ENCODE measurements at regions not wholly inside any gene's neighbourhood (a gene's known extent, or its start where the extent isn't known, plus 50 kb on each side); places are given as distances from the start of the nearest gene placed in this dataset.
A peak's percentile ranks its signal among the peaks of the same experiment; 100 is the strongest.

GRCh38 chr7:113717739-113718138, 201.1 kb downstream of the PPP1R3A start:
- H3K27me3 Mint-ChIP-seq (ENCODE audit: insufficient read depth, unreplicated experiment), result no peaks in the 10 kb centered on the region
- H3K4me3 Mint-ChIP-seq (ENCODE audit: unreplicated experiment), result no peak overlapping the region
- H3K27ac Mint-ChIP-seq (ENCODE audit: low read depth, unreplicated experiment), result no peak overlapping the region
- CTCF ChIA-PET, result interaction anchor here (0.6 kb wide), 1 partner anchor 22 kb away, joined by 3 read pairs; no protein-coding TSS in a partner anchor
- H3K9me3 Mint-ChIP-seq (ENCODE audit: unreplicated experiment), result no peaks in the 10 kb centered on the region
- no peak for DNase-seq (ENCODE audit: unreplicated experiment)
- TF ChIP-seq CTCF (IDR thresholded peaks at IDR 0.05; ENCODE audit: unreplicated experiment), result no peak
- POLR2A ChIA-PET, result no interaction called here
- H3K36me3 Mint-ChIP-seq (ENCODE audit: insufficient read depth, unreplicated experiment), result no peaks in the 10 kb centered on the region
- intact Hi-C loops (cut with micrococcal nuclease), result loop anchor here (10.0 kb wide), 1 partner anchor 1163 kb away; no protein-coding TSS in a partner anchor
- no TSS peak for BruUV-seq (replicated peaks)
- H3K4me1 Mint-ChIP-seq (ENCODE audit: insufficient read depth, unreplicated experiment), result no peaks in the 10 kb centered on the region

GRCh38 chr7:113715981-113716856, 202.6 kb downstream of the PPP1R3A start:
- H3K4me1 Mint-ChIP-seq (ENCODE audit: insufficient read depth, unreplicated experiment), result no peaks in the 10 kb centered on the region
- no peaks in the 10 kb centered on the region for H3K27me3 Mint-ChIP-seq (ENCODE audit: insufficient read depth, unreplicated experiment)
- CTCF ChIA-PET, result interaction anchor here (0.6 to 0.9 kb wide), 3 partner anchors 10 to 294 kb away, joined by 3 to 4 read pairs (median 3); no protein-coding TSS in a partner anchor
- no TSS peak for BruUV-seq (replicated peaks)
- POLR2A ChIA-PET, result no interaction called here
- H3K36me3 Mint-ChIP-seq (ENCODE audit: insufficient read depth, unreplicated experiment), result no peaks in the 10 kb centered on the region
- no peak overlapping the region for H3K27ac Mint-ChIP-seq (ENCODE audit: low read depth, unreplicated experiment)
- no peak for TF ChIP-seq CTCF (IDR thresholded peaks at IDR 0.05; ENCODE audit: unreplicated experiment)
- no peaks in the 10 kb centered on the region for H3K9me3 Mint-ChIP-seq (ENCODE audit: unreplicated experiment)
- intact Hi-C loops (cut with micrococcal nuclease), result loop anchor here (10.0 kb wide), 1 partner anchor 1161 kb away; no protein-coding TSS in a partner anchor
- H3K4me3 Mint-ChIP-seq (ENCODE audit: unreplicated experiment), result no peak overlapping the region
- no peak for DNase-seq (ENCODE audit: unreplicated experiment)

- POLR2A ChIA-PET, result no interaction called here
- BruUV-seq (replicated peaks), result no TSS peak
- Mint-ChIP-seq H3K4me1 (ENCODE audit: insufficient read depth, unreplicated experiment) (no peaks in the 10 kb centered on the region), H3K9me3 (ENCODE audit: unreplicated experiment) (no peaks in the 10 kb centered on the region), H3K4me3 (ENCODE audit: unreplicated experiment) (no peak overlapping the region), H3K27ac (ENCODE audit: low read depth, unreplicated experiment) (no peak overlapping the region), H3K36me3 (ENCODE audit: insufficient read depth, unreplicated experiment) (no peaks in the 10 kb centered on the region), H3K27me3 (ENCODE audit: insufficient read depth, unreplicated experiment) (no peaks in the 10 kb centered on the region)
- intact Hi-C loops (cut with micrococcal nuclease), result loop anchor here (10.0 kb wide), 1 partner anchor 1160 kb away; no protein-coding TSS in a partner anchor
- no peak for TF ChIP-seq CTCF (IDR thresholded peaks at IDR 0.05; ENCODE audit: unreplicated experiment)
- no peak for DNase-seq (ENCODE audit: unreplicated experiment)
- CTCF ChIA-PET, result no interaction called here
These were observed 203.5 kb downstream of the PPP1R3A start for GRCh38 chr7:113715262-113715661.

- ChIA-PET CTCF (interaction anchor here (0.6 to 2.5 kb wide), 28 partner anchors 8 to 1212 kb away, joined by 3 to 11 read pairs (median 4); no protein-coding TSS in a partner anchor), POLR2A (interaction anchor here (0.7 kb wide), 1 partner anchor 1160 kb away, joined by 3 read pairs; no protein-coding TSS in a partner anchor)
- H3K36me3 Mint-ChIP-seq (ENCODE audit: insufficient read depth, unreplicated experiment), result no peaks in the 10 kb centered on the region
- H3K4me3 Mint-ChIP-seq (ENCODE audit: unreplicated experiment), result no peak overlapping the region
- no peak overlapping the region for H3K27ac Mint-ChIP-seq (ENCODE audit: low read depth, unreplicated experiment)
- peak; percentile 84 for DNase-seq (ENCODE audit: unreplicated experiment)
- peak; percentile 90 for TF ChIP-seq CTCF (IDR thresholded peaks at IDR 0.05; ENCODE audit: unreplicated experiment)
- no peaks in the 10 kb centered on the region for H3K27me3 Mint-ChIP-seq (ENCODE audit: insufficient read depth, unreplicated experiment)
- intact Hi-C loops (cut with micrococcal nuclease), result loop anchor here (1.0 to 10.0 kb wide), 5 partner anchors 288 to 1156 kb away; no protein-coding TSS in a partner anchor
- no peaks in the 10 kb centered on the region for H3K9me3 Mint-ChIP-seq (ENCODE audit: unreplicated experiment)
- H3K4me1 Mint-ChIP-seq (ENCODE audit: insufficient read depth, unreplicated experiment), result peaks cover under 1% of the 10 kb centered on the region
- no TSS peak for BruUV-seq (replicated peaks)
These were observed 208.3 kb downstream of the PPP1R3A start for GRCh38 chr7:113710310-113711096.
